ENCODE measurements at regions not wholly inside any gene's neighbourhood (a gene's known extent, or its start where the extent isn't known, plus 50 kb on each side); places are given as distances from the start of the nearest gene placed in this dataset.

DNA sequence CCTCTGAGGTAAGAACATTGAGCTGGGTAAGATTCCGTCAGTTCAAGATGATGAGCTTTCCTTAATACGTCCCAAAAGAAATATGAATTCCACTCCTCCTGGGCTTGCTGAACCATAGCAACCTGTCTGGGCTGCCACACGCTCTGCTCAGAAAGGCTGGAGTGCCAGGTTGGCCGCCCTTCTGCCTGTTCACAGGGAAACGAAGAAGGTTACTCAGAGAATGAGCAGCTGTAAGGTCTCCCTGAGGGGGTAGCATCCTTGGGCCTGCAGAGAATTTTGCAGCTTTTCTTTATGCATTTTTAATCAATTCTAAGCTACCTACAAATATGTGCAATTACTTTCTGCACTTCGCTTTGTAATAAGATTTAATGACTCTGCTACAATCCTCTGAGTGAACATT, 130.7 kb upstream of the BACE2 start:
- no CpG with 5 or more reads among the region's 6 CpGs for WGBS (ENCODE audit: insufficient coverage, insufficient read length)
- H3K36me3 ChIP-seq (ENCODE audit: control insufficient read depth, insufficient read depth, low read length) = no peaks in the 10 kb centered on the region

DNA sequence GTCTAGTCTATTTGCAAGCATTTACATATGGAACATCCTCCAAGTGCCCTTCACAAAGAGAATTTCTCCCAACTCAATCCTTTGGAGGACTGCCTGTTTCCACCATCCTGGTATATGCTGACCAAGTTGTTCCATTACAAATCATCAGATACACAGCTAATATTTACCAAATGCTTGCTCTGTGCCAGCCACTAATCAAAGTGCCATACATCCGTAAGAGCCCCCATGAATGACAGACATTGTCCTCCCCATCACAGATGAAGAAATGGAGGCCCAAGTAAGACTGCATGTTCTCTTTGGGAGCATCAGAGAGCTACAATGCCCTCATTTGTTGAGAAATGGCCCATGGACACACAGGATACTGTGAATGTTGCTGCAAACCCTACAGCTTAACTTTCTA, 130.0 kb upstream of the BACE2 start:
- Histone ChIP-seq H3K36me3 (ENCODE audit: control insufficient read depth, insufficient read depth, low read length) (no peaks in the 10 kb centered on the region), H3K4me1 (ENCODE audit: control insufficient read depth, insufficient read depth, low read length) (no peaks in the 10 kb centered on the region), H3K27me3 (ENCODE audit: control insufficient read depth, insufficient read depth, low read length) (no peaks in the 10 kb centered on the region), H3K27ac (ENCODE audit: low read length) (no peak overlapping the region), H3K4me3 (ENCODE audit: low read length) (no peak overlapping the region), H3K9me3 (ENCODE audit: control insufficient read depth, insufficient read depth, low read length) (no peaks in the 10 kb centered on the region)
- no CpG with 5 or more reads among the region's 1 CpG for WGBS (ENCODE audit: insufficient coverage, insufficient read length)
- DNase-seq (ENCODE audit: low read depth, low spot score) = no peak

More for the DNA sequence above, 130.7 kb upstream of the BACE2 start:
- Histone ChIP-seq H3K9me3 (ENCODE audit: control insufficient read depth, insufficient read depth, low read length) (no peaks in the 10 kb centered on the region), H3K27me3 (ENCODE audit: control insufficient read depth, insufficient read depth, low read length) (no peaks in the 10 kb centered on the region), H3K27ac (ENCODE audit: low read length) (no peak overlapping the region), H3K4me3 (ENCODE audit: low read length) (no peak overlapping the region), H3K4me1 (ENCODE audit: control insufficient read depth, insufficient read depth, low read length) (no peaks in the 10 kb centered on the region)
- no peak for DNase-seq (ENCODE audit: low read depth, low spot score)

DNA sequence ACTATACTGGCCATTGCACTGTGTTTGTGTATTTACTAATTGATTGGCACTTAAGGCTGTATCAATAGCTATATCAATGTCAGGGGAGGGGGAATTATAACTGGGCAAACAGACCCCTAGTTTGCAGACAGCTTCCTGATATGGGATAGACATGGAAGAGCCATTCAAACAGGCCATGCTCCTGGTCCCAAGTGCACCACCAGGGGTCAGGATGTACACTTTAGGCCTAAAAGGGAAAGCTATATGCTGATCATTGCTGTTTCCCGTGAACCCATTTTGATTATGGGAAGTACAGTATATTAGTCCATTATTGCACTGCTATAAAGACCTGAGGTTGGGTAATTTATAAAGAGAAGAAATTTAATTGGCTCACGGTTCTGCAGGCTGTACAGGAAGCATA, 124.9 kb upstream of the BACE2 start:
- no CpG with 5 or more reads among the region's 2 CpGs for WGBS (ENCODE audit: insufficient coverage, insufficient read length)
- H3K4me1 ChIP-seq (ENCODE audit: control insufficient read depth, insufficient read depth, low read length) = 0 out of 2 replicates have a peak, but pooled peaks cover 2% of the 10 kb centered on the region
- no peak overlapping the region for H3K4me3 ChIP-seq (ENCODE audit: low read length)
- no peak for DNase-seq (ENCODE audit: low read depth, low spot score)
- H3K36me3 ChIP-seq (ENCODE audit: control insufficient read depth, insufficient read depth, low read length) = no peaks in the 10 kb centered on the region
- no peaks in the 10 kb centered on the region for H3K27me3 ChIP-seq (ENCODE audit: control insufficient read depth, insufficient read depth, low read length)
- no peaks in the 10 kb centered on the region for H3K9me3 ChIP-seq (ENCODE audit: control insufficient read depth, insufficient read depth, low read length)
- no peak overlapping the region for H3K27ac ChIP-seq (ENCODE audit: low read length)

DNA sequence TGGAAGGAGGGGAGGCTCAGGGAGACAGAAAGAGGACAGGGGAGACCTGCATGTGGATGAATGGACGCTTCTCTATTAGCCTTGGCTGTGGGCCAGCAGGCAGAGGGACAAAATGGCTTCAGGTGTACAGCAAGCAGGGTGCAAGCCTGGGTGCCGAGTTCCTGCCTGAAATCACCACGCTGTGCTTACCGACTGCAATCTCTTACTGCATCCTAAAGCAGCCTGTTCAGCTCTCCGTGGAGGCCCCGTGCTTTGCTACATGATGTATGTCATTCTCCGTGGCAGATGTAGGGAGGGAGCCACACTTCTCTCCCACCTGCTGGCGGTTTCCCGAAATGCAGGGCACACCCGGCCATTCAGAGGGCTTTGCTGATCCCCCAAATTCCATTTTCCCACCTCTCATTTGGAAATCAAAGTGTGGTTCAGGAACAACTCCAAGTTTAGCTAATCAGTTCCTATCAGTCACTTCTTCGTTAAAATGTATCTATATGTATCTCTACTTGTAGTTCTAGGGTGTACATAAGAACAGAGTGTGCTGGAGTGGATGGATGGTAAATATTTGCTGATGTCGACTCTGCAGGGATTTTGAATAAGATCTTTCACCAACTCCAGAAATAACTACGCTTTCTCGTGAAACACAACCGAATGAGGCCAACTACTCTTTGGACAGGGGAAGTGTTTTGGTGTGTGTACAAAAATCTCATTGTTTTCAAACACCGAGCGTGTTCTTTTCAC, 122.3 kb upstream of the BACE2 start:
- no peak overlapping the region for H3K4me3 ChIP-seq (ENCODE audit: low read length)

DNA sequence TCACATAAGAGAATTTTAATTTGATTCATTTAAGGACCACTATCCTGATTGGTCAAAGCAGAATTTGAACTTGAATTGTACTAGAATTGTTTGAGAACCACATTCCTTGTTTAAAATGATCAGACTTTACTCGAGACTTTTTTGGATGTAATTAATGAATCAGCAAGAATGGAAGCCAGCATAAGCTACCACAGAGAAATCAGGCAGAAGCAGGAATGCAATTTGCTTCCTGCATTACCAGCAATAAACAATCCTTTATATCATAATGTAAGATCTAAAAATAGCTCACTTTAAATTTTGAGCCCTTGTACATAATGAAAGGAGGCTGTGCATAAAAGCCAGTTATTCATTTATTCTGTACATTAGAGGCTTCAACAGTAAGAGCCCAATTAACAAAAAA, 119.8 kb upstream of the BACE2 start:
- Histone ChIP-seq H3K36me3 (ENCODE audit: control insufficient read depth, insufficient read depth, low read length) (no peaks in the 10 kb centered on the region), H3K27me3 (ENCODE audit: control insufficient read depth, insufficient read depth, low read length) (no peaks in the 10 kb centered on the region), H3K9me3 (ENCODE audit: control insufficient read depth, insufficient read depth, low read length) (no peaks in the 10 kb centered on the region), H3K27ac (ENCODE audit: low read length) (no peak overlapping the region), H3K4me1 (ENCODE audit: control insufficient read depth, insufficient read depth, low read length) (0 out of 2 replicates have a peak, but pooled peaks cover 2% of the 10 kb centered on the region), H3K4me3 (ENCODE audit: low read length) (no peak overlapping the region)
- no CpG with 5 or more reads among the region's 1 CpG for WGBS (ENCODE audit: insufficient coverage, insufficient read length)
- DNase-seq (ENCODE audit: low read depth, low spot score) = no peak

More for the DNA sequence above, 122.3 kb upstream of the BACE2 start:
- WGBS (ENCODE audit: insufficient coverage, insufficient read length) = no CpG with 5 or more reads among the region's 17 CpGs
- no peaks in the 10 kb centered on the region for H3K36me3 ChIP-seq (ENCODE audit: control insufficient read depth, insufficient read depth, low read length)
- no peaks in the 10 kb centered on the region for H3K27me3 ChIP-seq (ENCODE audit: control insufficient read depth, insufficient read depth, low read length)
- peak; percentile 33 for DNase-seq (ENCODE audit: low read depth, low spot score)
- 0 out of 2 replicates have a peak, but pooled peaks cover 2% of the 10 kb centered on the region for H3K4me1 ChIP-seq (ENCODE audit: control insufficient read depth, insufficient read depth, low read length)
- no peaks in the 10 kb centered on the region for H3K9me3 ChIP-seq (ENCODE audit: control insufficient read depth, insufficient read depth, low read length)
- no peak overlapping the region for H3K27ac ChIP-seq (ENCODE audit: low read length)

DNA sequence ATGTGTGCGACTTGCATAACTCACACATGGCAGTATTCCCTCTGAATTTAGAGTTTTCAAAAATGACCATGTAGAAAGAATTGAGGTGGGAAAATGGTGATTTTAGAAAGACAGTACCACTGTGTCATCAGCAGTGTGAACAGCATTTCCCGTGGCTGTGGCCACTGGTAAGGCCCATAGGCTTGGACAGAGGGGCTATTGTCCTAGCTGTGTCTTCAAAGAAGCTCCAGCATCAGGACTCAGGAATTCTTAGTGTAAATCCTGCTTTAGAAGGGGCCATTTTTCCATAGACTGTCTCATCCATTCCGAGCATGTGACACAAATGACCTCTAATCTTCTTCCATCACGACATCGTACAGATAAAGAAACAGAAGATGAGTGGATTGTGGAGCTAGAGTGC, 119.3 kb upstream of the BACE2 start:
- Histone ChIP-seq H3K4me3 (ENCODE audit: low read length) (no peak overlapping the region), H3K27ac (ENCODE audit: low read length) (no peak overlapping the region), H3K27me3 (ENCODE audit: control insufficient read depth, insufficient read depth, low read length) (no peaks in the 10 kb centered on the region), H3K36me3 (ENCODE audit: control insufficient read depth, insufficient read depth, low read length) (no peaks in the 10 kb centered on the region), H3K4me1 (ENCODE audit: control insufficient read depth, insufficient read depth, low read length) (0 out of 2 replicates have a peak, but pooled peaks cover 2% of the 10 kb centered on the region), H3K9me3 (ENCODE audit: control insufficient read depth, insufficient read depth, low read length) (no peaks in the 10 kb centered on the region)
- no peak for DNase-seq (ENCODE audit: low read depth, low spot score)
- no CpG with 5 or more reads among the region's 5 CpGs for WGBS (ENCODE audit: insufficient coverage, insufficient read length)

DNA sequence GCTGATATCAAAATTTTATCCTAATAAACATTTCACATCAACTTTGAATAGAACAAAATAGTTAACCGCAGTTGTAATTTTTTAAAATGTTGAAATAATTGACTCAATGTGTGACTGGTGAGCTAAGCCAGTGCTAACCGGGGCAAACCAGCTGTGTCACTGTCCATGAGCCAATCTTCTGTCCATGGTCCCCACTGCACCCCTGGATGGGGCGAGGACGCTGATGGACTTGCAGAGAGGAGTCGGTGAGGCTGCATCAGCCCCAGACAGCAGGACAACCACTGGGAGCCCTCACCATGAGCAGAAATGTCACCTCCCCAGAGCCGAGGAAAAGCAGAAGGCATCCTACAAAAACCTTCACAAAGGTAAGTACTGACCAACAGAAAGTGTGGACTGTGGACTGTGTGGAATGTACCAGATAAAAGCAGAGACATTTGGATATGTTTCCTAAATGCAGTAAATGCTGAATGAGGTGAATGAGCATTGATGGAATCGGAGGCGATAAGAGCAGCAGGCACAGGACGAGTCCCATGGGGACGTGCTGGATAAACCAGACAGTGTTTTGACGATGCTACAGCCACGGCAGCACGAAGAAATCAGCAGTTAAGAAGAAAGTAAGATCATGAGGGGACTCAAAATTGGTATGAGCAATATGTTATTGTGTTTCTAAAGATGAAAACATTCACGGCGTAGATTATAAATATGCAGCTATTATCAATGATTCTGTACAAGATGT, 115.0 kb upstream of the BACE2 start:
- WGBS (ENCODE audit: insufficient coverage, insufficient read length) = no CpG with 5 or more reads among the region's 15 CpGs
- Histone ChIP-seq H3K9me3 (ENCODE audit: control insufficient read depth, insufficient read depth, low read length) (no peaks in the 10 kb centered on the region), H3K36me3 (ENCODE audit: control insufficient read depth, insufficient read depth, low read length) (no peaks in the 10 kb centered on the region), H3K27me3 (ENCODE audit: control insufficient read depth, insufficient read depth, low read length) (no peaks in the 10 kb centered on the region), H3K27ac (ENCODE audit: low read length) (no peak overlapping the region), H3K4me3 (ENCODE audit: low read length) (no peak overlapping the region), H3K4me1 (ENCODE audit: control insufficient read depth, insufficient read depth, low read length) (no peaks in the 10 kb centered on the region)
- no peak for DNase-seq (ENCODE audit: low read depth, low spot score)

DNA sequence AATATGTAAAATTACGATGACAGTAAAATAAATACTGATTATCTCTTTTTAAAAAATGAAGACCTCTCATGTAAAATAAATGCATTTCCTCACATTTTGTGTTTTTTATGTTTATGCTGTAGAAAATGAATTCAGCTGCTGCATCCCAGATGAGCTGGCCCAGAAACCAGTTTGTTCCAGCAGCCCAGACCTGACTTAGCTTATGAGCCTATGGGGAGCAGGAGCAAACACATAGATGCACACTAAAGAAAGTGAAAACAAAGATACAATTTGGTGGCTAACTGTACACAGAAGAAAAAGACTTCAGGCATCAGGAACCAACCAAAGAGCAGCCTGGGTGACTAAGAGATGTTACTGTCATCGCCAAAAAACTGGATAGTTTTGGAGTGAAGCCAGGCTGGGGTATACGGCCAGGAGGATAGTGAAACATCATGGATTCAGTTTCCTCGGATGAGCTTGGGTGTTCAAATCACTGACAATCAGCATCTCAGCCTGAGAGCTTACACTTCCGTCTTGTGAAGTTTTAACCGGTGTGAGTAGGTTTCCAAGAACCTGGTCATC, 113.9 kb upstream of the BACE2 start:
- H3K36me3 ChIP-seq (ENCODE audit: control insufficient read depth, insufficient read depth, low read length) = no peaks in the 10 kb centered on the region
- H3K9me3 ChIP-seq (ENCODE audit: control insufficient read depth, insufficient read depth, low read length) = no peaks in the 10 kb centered on the region
- no CpG with 5 or more reads among the region's 6 CpGs for WGBS (ENCODE audit: insufficient coverage, insufficient read length)
- DNase-seq (ENCODE audit: low read depth, low spot score) = no peak
- no peaks in the 10 kb centered on the region for H3K27me3 ChIP-seq (ENCODE audit: control insufficient read depth, insufficient read depth, low read length)
- no peak overlapping the region for H3K4me3 ChIP-seq (ENCODE audit: low read length)
- no peak overlapping the region for H3K27ac ChIP-seq (ENCODE audit: low read length)
- H3K4me1 ChIP-seq (ENCODE audit: control insufficient read depth, insufficient read depth, low read length) = no peaks in the 10 kb centered on the region

DNA sequence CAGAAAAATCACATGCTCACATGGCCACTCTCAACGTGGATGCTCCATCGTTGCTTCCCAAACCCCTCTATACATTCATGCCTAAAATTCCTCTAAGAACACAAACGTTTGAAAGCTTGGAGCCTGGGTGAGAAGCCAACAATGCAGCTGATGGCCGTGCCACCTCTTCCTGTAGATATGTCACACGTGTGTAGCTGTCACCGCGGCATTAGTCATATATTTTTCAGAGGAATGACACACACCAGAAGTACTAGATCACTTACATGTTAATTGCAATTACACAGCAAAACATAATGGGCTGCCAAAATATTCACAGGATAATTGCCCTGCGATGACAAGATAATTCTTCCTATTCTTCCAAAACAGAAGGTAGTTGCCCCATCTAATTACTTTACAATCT, 112.7 kb upstream of the BACE2 start:
- H3K36me3 ChIP-seq (ENCODE audit: control insufficient read depth, insufficient read depth, low read length) = no peaks in the 10 kb centered on the region
- H3K27ac ChIP-seq (ENCODE audit: low read length) = no peak overlapping the region
- H3K9me3 ChIP-seq (ENCODE audit: control insufficient read depth, insufficient read depth, low read length) = no peaks in the 10 kb centered on the region
- no peaks in the 10 kb centered on the region for H3K27me3 ChIP-seq (ENCODE audit: control insufficient read depth, insufficient read depth, low read length)
- H3K4me1 ChIP-seq (ENCODE audit: control insufficient read depth, insufficient read depth, low read length) = no peaks in the 10 kb centered on the region
- no peak overlapping the region for H3K4me3 ChIP-seq (ENCODE audit: low read length)
- WGBS (ENCODE audit: insufficient coverage, insufficient read length) = no CpG with 5 or more reads among the region's 8 CpGs
- DNase-seq (ENCODE audit: low read depth, low spot score) = no peak

DNA sequence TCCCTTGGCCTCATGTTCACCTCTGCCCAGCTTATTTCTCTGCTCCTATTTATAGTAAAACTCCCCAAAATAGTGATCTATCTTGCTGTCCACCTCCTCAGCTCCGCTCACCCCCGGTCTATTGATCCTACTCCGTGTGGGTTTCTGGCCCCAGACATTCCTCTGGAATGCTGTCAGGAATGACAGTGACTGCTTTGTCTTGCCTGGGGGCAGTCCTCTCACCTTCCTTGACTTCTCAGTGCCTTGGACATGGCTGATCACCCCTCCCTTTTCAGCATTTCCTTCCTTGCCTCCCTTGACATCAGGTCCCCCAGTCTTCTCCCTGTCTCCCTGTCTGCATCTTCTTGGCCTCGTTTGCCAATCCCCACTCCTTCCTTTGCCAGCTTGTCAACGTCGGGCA, 108.1 kb upstream of the BACE2 start:
- WGBS (ENCODE audit: insufficient coverage, insufficient read length) = no CpG with 5 or more reads among the region's 6 CpGs
- H3K4me3 ChIP-seq (ENCODE audit: low read length) = no peak overlapping the region
- H3K27me3 ChIP-seq (ENCODE audit: control insufficient read depth, insufficient read depth, low read length) = no peaks in the 10 kb centered on the region
- no peak overlapping the region for H3K27ac ChIP-seq (ENCODE audit: low read length)
- DNase-seq (ENCODE audit: low read depth, low spot score) = no peak
- no peaks in the 10 kb centered on the region for H3K36me3 ChIP-seq (ENCODE audit: control insufficient read depth, insufficient read depth, low read length)
- no peaks in the 10 kb centered on the region for H3K4me1 ChIP-seq (ENCODE audit: control insufficient read depth, insufficient read depth, low read length)
- no peaks in the 10 kb centered on the region for H3K9me3 ChIP-seq (ENCODE audit: control insufficient read depth, insufficient read depth, low read length)
